Caco-2 (cell line): ENCODE measurements at regions not wholly inside any gene's neighbourhood (a gene's known extent, or its start where the extent isn't known, plus 50 kb on each side); places are given as distances from the start of the nearest gene placed in this dataset.
"Not testable (repeated sequence)": the region's sequence is repeated elsewhere in the genome, so short reads cannot be mapped to it uniquely, and the experiment has no call there.

Experiments used
- BruUV-seq: library from RNA; stranded (reverse); fragments of 400-500 nt; replicated peaks from 2 replicates; lab custom pipeline; 2021; lab: Mats Ljungman, UMichigan
- CTCF ChIA-PET: fragments of 300-600 bp; sonication (Branson Sonifier 250); formaldehyde crosslinking; loops from one replicate; lab custom pipeline; 2022; ENCODE audit warnings: antibody characterized with exemption; lab: Charles Lee
- POLR2A ChIA-PET: fragments of 300-600 bp; sonication (Branson Sonifier 250); formaldehyde crosslinking; loops from one replicate; lab custom pipeline; 2022; ENCODE audit warnings: antibody characterized with exemption; lab: Charles Lee
- DNase-seq, 2 experiments: peaks; one replicate each; pipeline versions ENCODE4 v3.0.0 to v3.0.0-alpha.2; 2020 to 2022
- H3K27me3 ChIP-seq: replicated peaks from 2 replicates; pipeline ENCODE4 v1.6.0; 2011; ENCODE audit warnings: low read length; ENCODE audit not compliant: control insufficient read depth, insufficient read depth
- H3K36me3 ChIP-seq: 2 replicates; pipeline ENCODE4 v1.5.1; 2011; ENCODE audit warnings: low read length; ENCODE audit not compliant: control insufficient read depth, insufficient read depth
- H3K4me1 ChIP-seq: fragments of 250-450 bp; sonication (Bioruptor Pico); 2 replicates; pipeline ENCODE4 v1.5.1; 2020; ENCODE audit warnings: mild to moderate bottlenecking
- H3K4me3 ChIP-seq: 2 replicates; pipeline ENCODE4 v1.5.1; 2011; ENCODE audit warnings: low read depth, mild to moderate bottlenecking, control low read depth, low read length
- H3K9me3 ChIP-seq: fragments of 250-450 bp; sonication (Bioruptor Pico); 2 replicates; pipeline ENCODE4 v1.5.1; 2020; ENCODE audit warnings: mild to moderate bottlenecking, moderate library complexity
- H3K27ac Mint-ChIP-seq: one replicate; pipeline ENCODE4 v1.8.0; 2022; ENCODE audit warnings: mixed read lengths; ENCODE audit not compliant: unreplicated experiment
- H3K27me3 Mint-ChIP-seq: one replicate; pipeline ENCODE4 v1.8.0; 2022; ENCODE audit warnings: mixed read lengths; ENCODE audit not compliant: insufficient read depth, unreplicated experiment
- H3K36me3 Mint-ChIP-seq: one replicate; pipeline ENCODE4 v1.8.0; 2022; ENCODE audit warnings: mild to moderate bottlenecking, mixed read lengths; ENCODE audit not compliant: insufficient read depth, unreplicated experiment
- H3K4me1 Mint-ChIP-seq: one replicate; pipeline ENCODE4 v1.8.0; 2022; ENCODE audit warnings: low read depth, mixed read lengths; ENCODE audit not compliant: unreplicated experiment
- H3K4me3 Mint-ChIP-seq: one replicate; pipeline ENCODE4 v1.8.0; 2022; ENCODE audit warnings: mild to moderate bottlenecking, moderate library complexity, mixed read lengths; ENCODE audit not compliant: unreplicated experiment
- H3K9me3 Mint-ChIP-seq: one replicate; pipeline ENCODE4 v1.8.0; 2022; ENCODE audit warnings: mixed read lengths; ENCODE audit not compliant: unreplicated experiment
- intact Hi-C: fragments of 100-400 bp; cut with micrococcal nuclease; formaldehyde crosslinking; loops from one replicate; pipeline ENCODE4 v1.10.0; 2022; ENCODE audit not compliant: unreplicated experiment
- TF ChIP-seq, protein P1 (sequence below), 2 experiments: fragments of 200-600 bp in 1 of 2; IDR thresholded peaks; 1 replicate in 1 of 2; 2 replicates in 1 of 2; pipeline versions ENCODE4 v1.5.1 to v1.8.0; 2011 to 2022; ENCODE audit warnings: antibody characterized with exemption in 1 of 2, control low read depth in 1 of 2, inconsistent platforms in 1 of 2, low read depth in 1 of 2, low read length in 1 of 2, mild to moderate bottlenecking in 1 of 2, moderate library complexity in 1 of 2; ENCODE audit not compliant: insufficient read depth in 1 of 2, severe bottlenecking in 1 of 2, unreplicated experiment in 1 of 2

DNA sequence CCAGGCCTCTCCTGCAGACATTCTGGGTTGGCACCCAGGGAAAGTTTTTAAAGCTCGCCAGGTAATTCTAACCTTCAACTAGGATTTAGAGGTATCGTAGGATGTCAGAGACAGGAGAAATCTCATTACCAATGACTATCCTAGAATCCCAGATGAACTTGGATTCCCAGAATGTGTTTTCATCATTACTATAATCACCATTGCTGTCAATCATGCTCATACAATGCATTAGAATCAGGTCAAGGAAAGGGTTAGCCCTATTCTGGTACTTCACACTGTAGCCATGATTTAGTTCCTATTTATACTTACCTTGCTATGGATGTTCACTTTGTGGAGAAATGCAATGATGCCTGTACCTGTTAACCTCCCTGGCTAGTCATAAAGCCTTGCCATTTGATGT is 67.0 kb upstream of the GPR158 start:
- Histone ChIP-seq H3K27me3 (no peaks in the 10 kb centered on the region), H3K4me1 (peaks cover 6% of the 10 kb centered on the region; the same call in 1 of the 2 replicates), H3K4me3 (no peak overlapping the region), H3K9me3 (no peaks in the 10 kb centered on the region), H3K36me3 (no peaks in the 10 kb centered on the region)
- BruUV-seq, result no TSS peak
- DNase-seq, result no peak
- POLR2A ChIA-PET, result no interaction called here
- intact Hi-C loops, result no loop called here
- Mint-ChIP-seq H3K36me3 (no peaks in the 10 kb centered on the region), H3K9me3 (no peaks in the 10 kb centered on the region), H3K4me1 (no peaks in the 10 kb centered on the region), H3K27ac (no peak overlapping the region), H3K4me3 (no peak overlapping the region), H3K27me3 (peaks cover 4% of the 10 kb centered on the region)
- TF ChIP-seq, protein P1, sequence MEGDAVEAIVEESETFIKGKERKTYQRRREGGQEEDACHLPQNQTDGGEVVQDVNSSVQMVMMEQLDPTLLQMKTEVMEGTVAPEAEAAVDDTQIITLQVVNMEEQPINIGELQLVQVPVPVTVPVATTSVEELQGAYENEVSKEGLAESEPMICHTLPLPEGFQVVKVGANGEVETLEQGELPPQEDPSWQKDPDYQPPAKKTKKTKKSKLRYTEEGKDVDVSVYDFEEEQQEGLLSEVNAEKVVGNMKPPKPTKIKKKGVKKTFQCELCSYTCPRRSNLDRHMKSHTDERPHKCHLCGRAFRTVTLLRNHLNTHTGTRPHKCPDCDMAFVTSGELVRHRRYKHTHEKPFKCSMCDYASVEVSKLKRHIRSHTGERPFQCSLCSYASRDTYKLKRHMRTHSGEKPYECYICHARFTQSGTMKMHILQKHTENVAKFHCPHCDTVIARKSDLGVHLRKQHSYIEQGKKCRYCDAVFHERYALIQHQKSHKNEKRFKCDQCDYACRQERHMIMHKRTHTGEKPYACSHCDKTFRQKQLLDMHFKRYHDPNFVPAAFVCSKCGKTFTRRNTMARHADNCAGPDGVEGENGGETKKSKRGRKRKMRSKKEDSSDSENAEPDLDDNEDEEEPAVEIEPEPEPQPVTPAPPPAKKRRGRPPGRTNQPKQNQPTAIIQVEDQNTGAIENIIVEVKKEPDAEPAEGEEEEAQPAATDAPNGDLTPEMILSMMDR (IDR thresholded peaks at IDR 0.05; ENCODE audit: insufficient read depth in 1 of 2, low read depth in 1 of 2, low read length in 1 of 2, severe bottlenecking in 1 of 2, unreplicated experiment in 1 of 2), result no peak
- CTCF ChIA-PET, result no interaction called here

DNA sequence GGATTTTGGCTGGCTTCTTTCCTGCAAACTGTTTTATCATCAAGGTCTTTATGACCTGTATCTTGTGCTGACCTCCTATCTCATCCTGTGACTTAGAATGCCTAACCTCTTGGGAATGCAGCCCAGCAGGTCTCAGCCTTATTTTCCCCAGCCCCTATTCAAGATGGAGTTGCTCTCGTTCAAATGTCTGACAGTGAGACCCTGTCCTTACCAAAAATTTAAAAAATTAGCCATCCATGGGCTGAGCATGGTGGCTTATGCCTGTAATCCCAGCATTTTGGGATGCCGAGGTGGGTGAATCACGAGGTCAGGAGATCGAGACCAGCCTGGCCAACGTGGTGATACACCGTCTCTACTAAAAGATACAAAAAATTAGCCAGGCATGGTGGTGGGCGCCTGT is 64.9 kb upstream of the GPR158 start:
- H3K36me3 Mint-ChIP-seq, H3K27ac Mint-ChIP-seq, H3K4me3 Mint-ChIP-seq, H3K4me1 ChIP-seq, H3K27me3 ChIP-seq, H3K4me3 ChIP-seq, BruUV-seq, H3K27me3 Mint-ChIP-seq, H3K4me1 Mint-ChIP-seq, DNase-seq, H3K9me3 ChIP-seq, CTCF ChIA-PET, H3K36me3 ChIP-seq, POLR2A ChIA-PET, H3K9me3 Mint-ChIP-seq: not testable (repeated sequence)
- intact Hi-C loops, result loop anchor here (5.0 kb wide), 1 partner anchor 527 kb away; no protein-coding TSS in a partner anchor

GRCh38 chr10:25112016-25112415 is 62.8 kb upstream of the GPR158 start:
- POLR2A ChIA-PET, result no interaction called here

More at GRCh38 chr10:25112016-25112415, 62.8 kb upstream of the GPR158 start:
- H3K4me3 Mint-ChIP-seq, result no peak overlapping the region
- intact Hi-C loops, result loop anchor here (5.0 kb wide), 1 partner anchor 525 kb away; no protein-coding TSS in a partner anchor
- H3K4me3 ChIP-seq, result no peak overlapping the region
- TF ChIP-seq, protein P1 (IDR thresholded peaks at IDR 0.05; ENCODE audit: insufficient read depth in 1 of 2, low read depth in 1 of 2, low read length in 1 of 2, severe bottlenecking in 1 of 2, unreplicated experiment in 1 of 2), result no peak
- H3K27me3 ChIP-seq, result no peaks in the 10 kb centered on the region
- no peaks in the 10 kb centered on the region for H3K36me3 Mint-ChIP-seq
- no peaks in the 10 kb centered on the region for H3K36me3 ChIP-seq
- no peaks in the 10 kb centered on the region for H3K4me1 Mint-ChIP-seq
- BruUV-seq, result no TSS peak
- DNase-seq, result no peak
- no peaks in the 10 kb centered on the region for H3K9me3 ChIP-seq
- H3K27me3 Mint-ChIP-seq, result peaks cover 7% of the 10 kb centered on the region
- H3K4me1 ChIP-seq, result peaks cover 6% of the 10 kb centered on the region
- CTCF ChIA-PET, result interaction anchor here (0.6 to 2.0 kb wide), 3 partner anchors 37 to 569 kb away, joined by 5 to 38 read pairs (median 5); no protein-coding TSS in a partner anchor
- H3K27ac Mint-ChIP-seq, result no peak overlapping the region
- no peaks in the 10 kb centered on the region for H3K9me3 Mint-ChIP-seq
